ENCODE measurements at regions not wholly inside any gene's neighbourhood (a gene's known extent, or its start where the extent isn't known, plus 50 kb on each side); places are given as distances from the start of the nearest gene placed in this dataset.

- ChIA-PET POLR2A (no interaction called here), CTCF (no interaction called here)
- Histone ChIP-seq H3K27me3 (replicated peaks in 1 of 4; ENCODE audit: control extremely low read depth in 1 of 4, control insufficient read depth in 3 of 4, insufficient read depth in 4 of 4, low read length in 3 of 4) (no peaks in the 10 kb centered on the region), H3K27ac (ENCODE audit: low read length in 2 of 2) (no peak overlapping the region), H3K4me3 (ENCODE audit: control extremely low read depth in 1 of 5, extremely low read depth in 1 of 5, insufficient read depth in 1 of 5, low read depth in 2 of 5, low read length in 4 of 5) (no peak overlapping the region), H2AFZ (ENCODE audit: insufficient read depth, low read depth, low read length, poor library complexity, severe bottlenecking) (no peak overlapping the region), H3K9ac (ENCODE audit: low read length) (no peak overlapping the region), H3K4me2 (replicated peaks; ENCODE audit: low read depth, low read length, poor library complexity, severe bottlenecking) (no peak overlapping the region), H3K36me3 (replicated peaks in 1 of 2; ENCODE audit: control extremely low read depth in 1 of 2, control insufficient read depth in 1 of 2, extremely low read depth in 1 of 2, insufficient read depth in 2 of 2, low read length in 1 of 2) (no peaks in the 10 kb centered on the region), H3K4me1 (ENCODE audit: control insufficient read depth in 2 of 2, insufficient read depth in 2 of 2, low read length in 2 of 2) (no peaks in the 10 kb centered on the region), H3K79me2 (ENCODE audit: control insufficient read depth, insufficient read depth, low read length) (no peaks in the 10 kb centered on the region), H4K20me1 (ENCODE audit: control insufficient read depth, insufficient read depth, low read length, poor library complexity, severe bottlenecking) (no peaks in the 10 kb centered on the region), H3K9me3 (ENCODE audit: control extremely low read depth in 1 of 3, control insufficient read depth in 2 of 3, insufficient read depth in 1 of 3, low read length in 2 of 3) (no peaks in the 10 kb centered on the region)
- DNase-seq, result no peak
- no peaks in the 10 kb centered on the region for H3K4me1 Mint-ChIP-seq
- no peak for ATAC-seq (ENCODE audit: low read depth)
- TF ChIP-seq CTCF (IDR thresholded peaks at IDR 0.05) (no peak), EZH2 (IDR thresholded peaks at IDR 0.05; ENCODE audit: borderline replicate concordance, insufficient read depth, low read depth, low read length, poor library complexity, severe bottlenecking) (no peak)
- H3K9me3 Mint-ChIP-seq (ENCODE audit: insufficient read depth), result no peaks in the 10 kb centered on the region
- intact Hi-C loops (cut with micrococcal nuclease), result no loop called here
- no peak overlapping the region for H3K27ac Mint-ChIP-seq
- no peaks in the 10 kb centered on the region for H3K27me3 Mint-ChIP-seq
- WGBS (ENCODE audit: insufficient coverage), result no CpG with 5 or more reads among the region's 2 CpGs
- H3K4me3 Mint-ChIP-seq, result no peak overlapping the region
Measured at GRCh38 chrX:116357329-116357728, 79.1 kb upstream of the SLC6A14 start.

GRCh38 chrX:116378961-116379360 lies 57.4 kb upstream of the SLC6A14 start:
- POLR2A ChIA-PET, result no interaction called here
- Histone ChIP-seq H3K4me2 (replicated peaks; ENCODE audit: low read depth, low read length, poor library complexity, severe bottlenecking) (no peak overlapping the region), H2AFZ (ENCODE audit: insufficient read depth, low read depth, low read length, poor library complexity, severe bottlenecking) (no peak overlapping the region), H4K20me1 (ENCODE audit: control insufficient read depth, insufficient read depth, low read length, poor library complexity, severe bottlenecking) (no peaks in the 10 kb centered on the region), H3K36me3 (replicated peaks in 1 of 2; ENCODE audit: control extremely low read depth in 1 of 2, control insufficient read depth in 1 of 2, extremely low read depth in 1 of 2, insufficient read depth in 2 of 2, low read length in 1 of 2) (no peaks in the 10 kb centered on the region), H3K4me1 (ENCODE audit: control insufficient read depth in 2 of 2, insufficient read depth in 2 of 2, low read length in 2 of 2) (no peaks in the 10 kb centered on the region), H3K27ac (ENCODE audit: low read length in 2 of 2) (no peak overlapping the region), H3K79me2 (ENCODE audit: control insufficient read depth, insufficient read depth, low read length) (no peaks in the 10 kb centered on the region), H3K27me3 (replicated peaks in 1 of 4; ENCODE audit: control extremely low read depth in 1 of 4, control insufficient read depth in 3 of 4, insufficient read depth in 4 of 4, low read length in 3 of 4) (no peaks in the 10 kb centered on the region), H3K9me3 (ENCODE audit: control extremely low read depth in 1 of 3, control insufficient read depth in 2 of 3, insufficient read depth in 1 of 3, low read length in 2 of 3) (no peaks in the 10 kb centered on the region), H3K9ac (ENCODE audit: low read length) (no peak overlapping the region), H3K4me3 (ENCODE audit: control extremely low read depth in 1 of 5, extremely low read depth in 1 of 5, insufficient read depth in 1 of 5, low read depth in 2 of 5, low read length in 4 of 5) (no peak overlapping the region)
- Mint-ChIP-seq H3K4me3 (no peak overlapping the region), H3K9me3 (ENCODE audit: insufficient read depth) (no peaks in the 10 kb centered on the region), H3K27me3 (no peaks in the 10 kb centered on the region), H3K4me1 (no peaks in the 10 kb centered on the region), H3K27ac (no peak overlapping the region)
- intact Hi-C loops (cut with micrococcal nuclease), result no loop called here
- no CpG with 5 or more reads among the region's 2 CpGs for WGBS (ENCODE audit: insufficient coverage)
- TF ChIP-seq EZH2 (IDR thresholded peaks at IDR 0.05; ENCODE audit: borderline replicate concordance, insufficient read depth, low read depth, low read length, poor library complexity, severe bottlenecking) (no peak), CTCF (IDR thresholded peaks at IDR 0.05) (no peak)
- ATAC-seq (ENCODE audit: low read depth) (no peak), DNase-seq (no peak)
- CTCF ChIA-PET, result no interaction called here
